HL-60 (cell line): ENCODE measurements at regions not wholly inside any gene's neighbourhood (a gene's known extent, or its start where the extent isn't known, plus 50 kb on each side); places are given as distances from the start of the nearest gene placed in this dataset.

Source experiments
- DNase-seq, 2 experiments: peaks; one replicate each; pipeline ENCODE4 v3.0.0-alpha.2; 2010 to 2020; ENCODE audit warnings: low read depth in 1 of 2, low spot score in 1 of 2
- H3K27ac ChIP-seq: fragments of 250-450 bp; sonication (Bioruptor Pico); replicated peaks from 2 replicates; pipeline ENCODE4 v1.5.1; 2020; ENCODE audit warnings: mild to moderate bottlenecking, moderate library complexity
- H3K27me3 ChIP-seq: fragments of 250-450 bp; sonication (Bioruptor Pico); 2 replicates; pipeline ENCODE4 v1.5.1; 2021; ENCODE audit warnings: mild to moderate bottlenecking, moderate library complexity; ENCODE audit not compliant: insufficient read depth, poor library complexity, severe bottlenecking
- H3K4me3 ChIP-seq: replicated peaks from 2 replicates; pipeline ENCODE4 v1.5.1; 2011; ENCODE audit warnings: mild to moderate bottlenecking, control low read depth, low read length; ENCODE audit not compliant: insufficient read depth
- GABPA ChIP-seq: IDR thresholded peaks from 2 replicates; pipeline ENCODE4 v1.6.1; 2012; ENCODE audit warnings: low read depth
- POLR2AphosphoS5 ChIP-seq: IDR thresholded peaks from 2 replicates; pipeline ENCODE4 v1.6.1; 2012; ENCODE audit warnings: low read depth
- SPI1 ChIP-seq: IDR thresholded peaks from 2 replicates; pipeline ENCODE4 v1.6.1; 2012; ENCODE audit warnings: low read depth, mild to moderate bottlenecking, borderline replicate concordance
- TF ChIP-seq, protein P1 (sequence below): IDR thresholded peaks from 2 replicates; pipeline ENCODE4 v1.6.1; 2012; ENCODE audit warnings: low read depth; ENCODE audit not compliant: insufficient replicate concordance
- TF ChIP-seq, protein P2 (sequence below): IDR thresholded peaks from one replicate; pipeline ENCODE4 v1.5.1; 2011; ENCODE audit warnings: low read length, control low read depth, inconsistent platforms; ENCODE audit not compliant: insufficient read depth

- DNase-seq, result no peak
- TF ChIP-seq, protein P1, sequence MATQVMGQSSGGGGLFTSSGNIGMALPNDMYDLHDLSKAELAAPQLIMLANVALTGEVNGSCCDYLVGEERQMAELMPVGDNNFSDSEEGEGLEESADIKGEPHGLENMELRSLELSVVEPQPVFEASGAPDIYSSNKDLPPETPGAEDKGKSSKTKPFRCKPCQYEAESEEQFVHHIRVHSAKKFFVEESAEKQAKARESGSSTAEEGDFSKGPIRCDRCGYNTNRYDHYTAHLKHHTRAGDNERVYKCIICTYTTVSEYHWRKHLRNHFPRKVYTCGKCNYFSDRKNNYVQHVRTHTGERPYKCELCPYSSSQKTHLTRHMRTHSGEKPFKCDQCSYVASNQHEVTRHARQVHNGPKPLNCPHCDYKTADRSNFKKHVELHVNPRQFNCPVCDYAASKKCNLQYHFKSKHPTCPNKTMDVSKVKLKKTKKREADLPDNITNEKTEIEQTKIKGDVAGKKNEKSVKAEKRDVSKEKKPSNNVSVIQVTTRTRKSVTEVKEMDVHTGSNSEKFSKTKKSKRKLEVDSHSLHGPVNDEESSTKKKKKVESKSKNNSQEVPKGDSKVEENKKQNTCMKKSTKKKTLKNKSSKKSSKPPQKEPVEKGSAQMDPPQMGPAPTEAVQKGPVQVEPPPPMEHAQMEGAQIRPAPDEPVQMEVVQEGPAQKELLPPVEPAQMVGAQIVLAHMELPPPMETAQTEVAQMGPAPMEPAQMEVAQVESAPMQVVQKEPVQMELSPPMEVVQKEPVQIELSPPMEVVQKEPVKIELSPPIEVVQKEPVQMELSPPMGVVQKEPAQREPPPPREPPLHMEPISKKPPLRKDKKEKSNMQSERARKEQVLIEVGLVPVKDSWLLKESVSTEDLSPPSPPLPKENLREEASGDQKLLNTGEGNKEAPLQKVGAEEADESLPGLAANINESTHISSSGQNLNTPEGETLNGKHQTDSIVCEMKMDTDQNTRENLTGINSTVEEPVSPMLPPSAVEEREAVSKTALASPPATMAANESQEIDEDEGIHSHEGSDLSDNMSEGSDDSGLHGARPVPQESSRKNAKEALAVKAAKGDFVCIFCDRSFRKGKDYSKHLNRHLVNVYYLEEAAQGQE, result no peak
- TF ChIP-seq, protein P2, sequence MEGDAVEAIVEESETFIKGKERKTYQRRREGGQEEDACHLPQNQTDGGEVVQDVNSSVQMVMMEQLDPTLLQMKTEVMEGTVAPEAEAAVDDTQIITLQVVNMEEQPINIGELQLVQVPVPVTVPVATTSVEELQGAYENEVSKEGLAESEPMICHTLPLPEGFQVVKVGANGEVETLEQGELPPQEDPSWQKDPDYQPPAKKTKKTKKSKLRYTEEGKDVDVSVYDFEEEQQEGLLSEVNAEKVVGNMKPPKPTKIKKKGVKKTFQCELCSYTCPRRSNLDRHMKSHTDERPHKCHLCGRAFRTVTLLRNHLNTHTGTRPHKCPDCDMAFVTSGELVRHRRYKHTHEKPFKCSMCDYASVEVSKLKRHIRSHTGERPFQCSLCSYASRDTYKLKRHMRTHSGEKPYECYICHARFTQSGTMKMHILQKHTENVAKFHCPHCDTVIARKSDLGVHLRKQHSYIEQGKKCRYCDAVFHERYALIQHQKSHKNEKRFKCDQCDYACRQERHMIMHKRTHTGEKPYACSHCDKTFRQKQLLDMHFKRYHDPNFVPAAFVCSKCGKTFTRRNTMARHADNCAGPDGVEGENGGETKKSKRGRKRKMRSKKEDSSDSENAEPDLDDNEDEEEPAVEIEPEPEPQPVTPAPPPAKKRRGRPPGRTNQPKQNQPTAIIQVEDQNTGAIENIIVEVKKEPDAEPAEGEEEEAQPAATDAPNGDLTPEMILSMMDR, result no peak
- TF ChIP-seq GABPA, result no peak
- TF ChIP-seq POLR2AphosphoS5, result no peak
- TF ChIP-seq SPI1, result no peak
- Histone ChIP-seq H3K27ac (no peak overlapping the region), H3K27me3 (no peaks in the 10 kb centered on the region), H3K4me3 (no peak overlapping the region)
These were observed 101.2 kb upstream of the ITGA6 start for GRCh38 chr2:172326211-172326509.

GRCh38 chr2:172328103-172328841 lies 99.1 kb upstream of the ITGA6 start:
- Histone ChIP-seq H3K27ac (no peak overlapping the region), H3K4me3 (no peak overlapping the region), H3K27me3 (no peaks in the 10 kb centered on the region)
- no peak for TF ChIP-seq SPI1
- TF ChIP-seq, protein P2, result no peak
- TF ChIP-seq, protein P1, result no peak
- TF ChIP-seq POLR2AphosphoS5, result no peak
- TF ChIP-seq GABPA, result no peak
- no peak for DNase-seq

DNA sequence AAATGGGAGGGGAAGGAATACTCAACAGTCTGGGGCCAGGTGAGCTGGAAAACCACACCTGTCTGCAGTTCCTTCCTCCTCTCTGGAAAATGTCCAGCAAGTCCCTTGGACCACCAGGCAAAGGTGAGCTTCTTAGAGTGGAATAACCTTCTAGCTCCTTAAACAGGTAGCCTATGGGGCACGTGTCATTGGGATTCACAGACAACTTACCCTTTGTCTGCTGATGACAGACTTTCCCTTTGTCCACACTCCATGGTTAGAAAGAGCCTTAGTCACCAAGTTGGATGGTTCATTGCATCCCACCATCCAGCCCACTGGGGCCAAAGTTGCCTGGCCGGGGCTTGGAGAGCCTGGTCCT lies 98.0 kb upstream of the ITGA6 start:
- Histone ChIP-seq H3K4me3 (no peak overlapping the region), H3K27ac (no peak overlapping the region), H3K27me3 (no peaks in the 10 kb centered on the region)
- TF ChIP-seq GABPA, result no peak
- TF ChIP-seq, protein P2, result no peak
- TF ChIP-seq, protein P1, result no peak
- TF ChIP-seq POLR2AphosphoS5, result no peak
- no peak for TF ChIP-seq SPI1
- no peak for DNase-seq
